ENCODE measurements at regions not wholly inside any gene's neighbourhood (a gene's known extent, or its start where the extent isn't known, plus 50 kb on each side); places are given as distances from the start of the nearest gene placed in this dataset.

GRCh38 chr4:67006791-67007190, 538.5 kb downstream of the CENPC start:
- no peak for DNase-seq (ENCODE audit: insufficient read length, low spot score)
- FAIRE-seq: no peak
- no peak for TF ChIP-seq PAX5 (IDR thresholded peaks at IDR 0.05; ENCODE audit: insufficient read depth, low read length, severe bottlenecking)
- no peak for TF ChIP-seq TAF1 (IDR thresholded peaks at IDR 0.05; ENCODE audit: low read depth, low read length)
- no peak for TF ChIP-seq POLR2A (IDR thresholded peaks at IDR 0.05; ENCODE audit: low read depth, low read length)
- no peak for TF ChIP-seq SPI1 (IDR thresholded peaks at IDR 0.05; ENCODE audit: low read depth, low read length)
- TF ChIP-seq POLR2AphosphoS5 (IDR thresholded peaks at IDR 0.05; ENCODE audit: low read depth, low read length): no peak
- no peak for TF ChIP-seq POU2F2 (IDR thresholded peaks at IDR 0.05; ENCODE audit: low read depth, low read length)

GRCh38 chr4:66991521-66991920, 553.8 kb downstream of the CENPC start:
- FAIRE-seq (no peak), DNase-seq (ENCODE audit: insufficient read length, low spot score) (no peak)
- TF ChIP-seq SPI1 (IDR thresholded peaks at IDR 0.05; ENCODE audit: low read depth, low read length) (no peak), POLR2AphosphoS5 (IDR thresholded peaks at IDR 0.05; ENCODE audit: low read depth, low read length) (no peak), POU2F2 (IDR thresholded peaks at IDR 0.05; ENCODE audit: low read depth, low read length) (no peak), POLR2A (IDR thresholded peaks at IDR 0.05; ENCODE audit: low read depth, low read length) (no peak), TAF1 (IDR thresholded peaks at IDR 0.05; ENCODE audit: low read depth, low read length) (no peak), PAX5 (IDR thresholded peaks at IDR 0.05; ENCODE audit: insufficient read depth, low read length, severe bottlenecking) (no peak)

GRCh38 chr4:66974665-66975064, 570.6 kb downstream of the CENPC start:
- no peak for FAIRE-seq
- TF ChIP-seq POLR2A (IDR thresholded peaks at IDR 0.05; ENCODE audit: low read depth, low read length): no peak
- no peak for TF ChIP-seq POLR2AphosphoS5 (IDR thresholded peaks at IDR 0.05; ENCODE audit: low read depth, low read length)
- TF ChIP-seq PAX5 (IDR thresholded peaks at IDR 0.05; ENCODE audit: insufficient read depth, low read length, severe bottlenecking): no peak
- TF ChIP-seq POU2F2 (IDR thresholded peaks at IDR 0.05; ENCODE audit: low read depth, low read length): no peak
- TF ChIP-seq TAF1 (IDR thresholded peaks at IDR 0.05; ENCODE audit: low read depth, low read length): no peak
- no peak for TF ChIP-seq SPI1 (IDR thresholded peaks at IDR 0.05; ENCODE audit: low read depth, low read length)

DNA sequence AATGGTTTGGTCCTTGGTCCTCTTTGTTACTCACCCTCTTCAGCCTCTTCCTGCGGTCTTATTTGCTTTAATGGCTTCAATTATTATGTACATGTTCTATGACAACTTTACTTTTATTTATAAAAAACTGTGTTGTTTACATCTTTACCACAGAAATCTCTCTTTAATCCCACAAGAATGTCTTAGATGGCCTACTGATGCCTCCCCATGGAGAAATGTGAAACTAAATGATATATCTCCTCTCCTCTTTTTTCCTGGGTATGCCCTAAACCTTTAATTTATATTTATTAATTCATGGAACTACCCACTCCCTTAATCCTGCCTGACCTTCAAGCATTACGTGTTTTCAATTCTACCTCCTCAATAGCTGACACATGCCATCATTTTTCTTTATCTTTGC, 573.2 kb downstream of the CENPC start:
- DNase-seq (ENCODE audit: insufficient read length, low spot score): no peak
- no peak for TF ChIP-seq SPI1 (IDR thresholded peaks at IDR 0.05; ENCODE audit: low read depth, low read length)
- TF ChIP-seq PAX5 (IDR thresholded peaks at IDR 0.05; ENCODE audit: insufficient read depth, low read length, severe bottlenecking): no peak
- TF ChIP-seq POU2F2 (IDR thresholded peaks at IDR 0.05; ENCODE audit: low read depth, low read length): no peak
- no peak for TF ChIP-seq POLR2A (IDR thresholded peaks at IDR 0.05; ENCODE audit: low read depth, low read length)
- no peak for TF ChIP-seq TAF1 (IDR thresholded peaks at IDR 0.05; ENCODE audit: low read depth, low read length)
- no peak for TF ChIP-seq POLR2AphosphoS5 (IDR thresholded peaks at IDR 0.05; ENCODE audit: low read depth, low read length)
- no peak for FAIRE-seq

More at GRCh38 chr4:66974665-66975064, 570.6 kb downstream of the CENPC start:
- no peak for DNase-seq (ENCODE audit: insufficient read length, low spot score)

GRCh38 chr4:66964467-66964866, 580.8 kb downstream of the CENPC start:
- no peak for DNase-seq (ENCODE audit: insufficient read length, low spot score)
- FAIRE-seq: no peak
- no peak for TF ChIP-seq PAX5 (IDR thresholded peaks at IDR 0.05; ENCODE audit: insufficient read depth, low read length, severe bottlenecking)
- TF ChIP-seq POLR2A (IDR thresholded peaks at IDR 0.05; ENCODE audit: low read depth, low read length): no peak
- no peak for TF ChIP-seq POLR2AphosphoS5 (IDR thresholded peaks at IDR 0.05; ENCODE audit: low read depth, low read length)
- TF ChIP-seq POU2F2 (IDR thresholded peaks at IDR 0.05; ENCODE audit: low read depth, low read length): no peak
- no peak for TF ChIP-seq SPI1 (IDR thresholded peaks at IDR 0.05; ENCODE audit: low read depth, low read length)
- no peak for TF ChIP-seq TAF1 (IDR thresholded peaks at IDR 0.05; ENCODE audit: low read depth, low read length)

- no peak for DNase-seq (ENCODE audit: insufficient read length, low spot score)
- FAIRE-seq: no peak
- no peak for TF ChIP-seq TAF1 (IDR thresholded peaks at IDR 0.05; ENCODE audit: low read depth, low read length)
- TF ChIP-seq POU2F2 (IDR thresholded peaks at IDR 0.05; ENCODE audit: low read depth, low read length): no peak
- TF ChIP-seq POLR2AphosphoS5 (IDR thresholded peaks at IDR 0.05; ENCODE audit: low read depth, low read length): no peak
- no peak for TF ChIP-seq PAX5 (IDR thresholded peaks at IDR 0.05; ENCODE audit: insufficient read depth, low read length, severe bottlenecking)
- no peak for TF ChIP-seq POLR2A (IDR thresholded peaks at IDR 0.05; ENCODE audit: low read depth, low read length)
- TF ChIP-seq SPI1 (IDR thresholded peaks at IDR 0.05; ENCODE audit: low read depth, low read length): no peak
These were observed 582.2 kb downstream of the CENPC start for GRCh38 chr4:66963084-66963483.

DNA sequence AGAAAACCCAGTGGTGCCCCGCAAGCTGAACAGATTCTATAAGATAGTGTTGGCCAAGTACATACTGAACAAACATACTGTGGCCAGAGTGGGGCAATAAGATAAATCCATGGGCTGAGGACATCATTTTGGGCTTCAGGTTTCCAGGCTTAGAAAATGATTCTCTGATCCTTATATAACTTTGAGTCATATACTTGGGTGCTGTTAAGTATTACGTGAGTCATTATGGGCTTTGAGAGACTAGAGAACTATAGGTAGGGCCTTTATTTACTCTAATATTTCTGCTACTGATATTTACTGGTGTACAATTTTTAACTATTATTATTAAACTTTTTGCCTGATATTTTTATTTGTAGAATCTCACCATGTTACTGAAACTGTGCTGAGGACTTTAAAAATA, 586.1 kb downstream of the CENPC start:
- TF ChIP-seq SPI1 (IDR thresholded peaks at IDR 0.05; ENCODE audit: low read depth, low read length) (no peak), POU2F2 (IDR thresholded peaks at IDR 0.05; ENCODE audit: low read depth, low read length) (no peak)
- FAIRE-seq: no peak
- DNase-seq (ENCODE audit: insufficient read length, low spot score): no peak

- FAIRE-seq (no peak), DNase-seq (ENCODE audit: insufficient read length, low spot score) (no peak)
- TF ChIP-seq SPI1 (IDR thresholded peaks at IDR 0.05; ENCODE audit: low read depth, low read length): no peak
- TF ChIP-seq POLR2AphosphoS5 (IDR thresholded peaks at IDR 0.05; ENCODE audit: low read depth, low read length): no peak
- no peak for TF ChIP-seq TAF1 (IDR thresholded peaks at IDR 0.05; ENCODE audit: low read depth, low read length)
- no peak for TF ChIP-seq POLR2A (IDR thresholded peaks at IDR 0.05; ENCODE audit: low read depth, low read length)
- TF ChIP-seq PAX5 (IDR thresholded peaks at IDR 0.05; ENCODE audit: insufficient read depth, low read length, severe bottlenecking): no peak
- no peak for TF ChIP-seq POU2F2 (IDR thresholded peaks at IDR 0.05; ENCODE audit: low read depth, low read length)
These were observed 588.5 kb downstream of the CENPC start for GRCh38 chr4:66956852-66957251.

GRCh38 chr4:66956426-66956825, 588.9 kb downstream of the CENPC start:
- no peak for TF ChIP-seq TAF1 (IDR thresholded peaks at IDR 0.05; ENCODE audit: low read depth, low read length)
- TF ChIP-seq POU2F2 (IDR thresholded peaks at IDR 0.05; ENCODE audit: low read depth, low read length): no peak
- FAIRE-seq (no peak), DNase-seq (ENCODE audit: insufficient read length, low spot score) (no peak)

DNA sequence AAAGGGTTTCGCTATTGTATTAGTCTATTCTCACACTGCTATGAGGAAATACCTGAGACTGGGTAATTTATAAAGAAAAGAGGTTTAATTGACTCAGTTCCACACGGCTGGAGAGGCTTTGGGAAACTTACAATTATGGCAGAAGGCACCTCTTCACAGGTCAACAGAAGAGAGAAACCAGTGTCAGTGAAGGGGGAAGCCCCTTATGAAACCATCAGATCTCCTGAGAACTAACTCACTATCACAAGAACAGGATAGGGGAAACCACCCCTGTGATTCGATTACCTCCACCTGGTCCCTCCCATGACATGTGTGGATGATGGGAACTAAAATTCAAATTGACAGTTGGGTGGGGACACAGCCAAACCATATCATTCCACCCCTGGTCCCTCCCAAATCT, 589.5 kb downstream of the CENPC start:
- no peak for TF ChIP-seq POLR2AphosphoS5 (IDR thresholded peaks at IDR 0.05; ENCODE audit: low read depth, low read length)
- no peak for TF ChIP-seq POU2F2 (IDR thresholded peaks at IDR 0.05; ENCODE audit: low read depth, low read length)
- TF ChIP-seq SPI1 (IDR thresholded peaks at IDR 0.05; ENCODE audit: low read depth, low read length): no peak
- TF ChIP-seq PAX5 (IDR thresholded peaks at IDR 0.05; ENCODE audit: insufficient read depth, low read length, severe bottlenecking): no peak
- TF ChIP-seq TAF1 (IDR thresholded peaks at IDR 0.05; ENCODE audit: low read depth, low read length): no peak
- no peak for TF ChIP-seq POLR2A (IDR thresholded peaks at IDR 0.05; ENCODE audit: low read depth, low read length)
- DNase-seq (ENCODE audit: insufficient read length, low spot score): no peak
- no peak for FAIRE-seq
